ENCODE measurements at regions not wholly inside any gene's neighbourhood (a gene's known extent, or its start where the extent isn't known, plus 50 kb on each side); places are given as distances from the start of the nearest gene placed in this dataset.
"Not testable (repeated sequence)": the region's sequence is repeated elsewhere in the genome, so short reads cannot be mapped to it uniquely, and the experiment has no call there.

DNA sequence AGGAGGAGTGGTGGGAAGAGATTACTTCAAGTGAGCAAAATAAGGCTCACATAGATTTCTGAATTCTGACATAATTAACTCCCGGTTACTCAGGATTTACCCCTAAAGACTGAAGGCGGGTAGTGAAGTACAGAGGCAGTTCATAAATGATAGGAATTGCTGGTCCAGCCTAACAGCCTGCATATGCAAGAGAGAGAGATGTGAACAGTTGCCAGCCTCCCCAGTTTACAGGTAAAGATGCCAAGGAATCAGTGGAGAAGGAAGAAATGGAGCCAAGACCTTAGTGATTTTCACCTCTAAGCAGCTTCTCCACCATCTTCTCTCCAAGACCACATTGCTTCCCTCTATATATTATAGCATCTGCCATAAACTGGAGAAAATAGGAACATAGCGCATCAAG lies 91.8 kb upstream of the THUMPD2 start:
- Histone ChIP-seq H3K4me1 (peaks cover 3 to 20% (median 11%) of the 10 kb centered on the region in 3 donors), H3K36me3 (no peaks in the 10 kb centered on the region), H3K27me3 (no peaks in the 10 kb centered on the region), H3K4me3 (no peak overlapping the region), H3K9me3 (no peaks in the 10 kb centered on the region), H3K27ac (no peak overlapping the region)
- no peak for DNase-seq
- 48 to 61% methylated on average over 3 of the region's 3 CpGs for WGBS, 2 donors
- TF ChIP-seq POLR2A (IDR thresholded peaks at IDR 0.05), result no peak
- intact Hi-C loops (cut with DNase I), result no loop called here

DNA sequence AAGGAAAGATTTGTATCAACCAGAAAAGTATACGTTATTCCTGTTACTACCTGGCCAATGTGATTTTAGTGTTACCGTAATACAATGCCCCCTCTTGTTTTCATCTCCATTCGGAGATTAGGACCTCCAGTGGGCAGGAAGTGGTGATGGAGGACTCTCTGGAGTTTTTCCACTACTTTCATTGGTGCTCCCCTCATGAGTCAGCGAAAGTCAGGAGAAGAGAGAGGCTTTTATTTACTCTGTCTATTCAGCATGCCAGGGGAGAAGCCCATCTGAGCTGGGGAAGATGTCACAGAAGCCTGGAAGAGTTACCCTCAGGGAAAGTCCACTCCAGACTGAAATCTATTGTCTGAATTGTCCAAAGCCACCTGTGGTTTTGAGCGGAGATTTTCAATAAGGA lies 88.2 kb upstream of the THUMPD2 start:
- Histone ChIP-seq H3K4me3 (no peak overlapping the region), H3K27me3 (no peaks in the 10 kb centered on the region), H3K27ac (no peak overlapping the region), H3K9me3 (no peaks in the 10 kb centered on the region), H3K4me1 (peaks cover 0 to 7% (median 0%) of the 10 kb centered on the region in 3 donors), H3K36me3 (no peaks in the 10 kb centered on the region)
- DNase-seq, result no peak
- 76 to 90% methylated on average over 5 of the region's 5 CpGs for WGBS, 2 donors
- TF ChIP-seq, protein P1, sequence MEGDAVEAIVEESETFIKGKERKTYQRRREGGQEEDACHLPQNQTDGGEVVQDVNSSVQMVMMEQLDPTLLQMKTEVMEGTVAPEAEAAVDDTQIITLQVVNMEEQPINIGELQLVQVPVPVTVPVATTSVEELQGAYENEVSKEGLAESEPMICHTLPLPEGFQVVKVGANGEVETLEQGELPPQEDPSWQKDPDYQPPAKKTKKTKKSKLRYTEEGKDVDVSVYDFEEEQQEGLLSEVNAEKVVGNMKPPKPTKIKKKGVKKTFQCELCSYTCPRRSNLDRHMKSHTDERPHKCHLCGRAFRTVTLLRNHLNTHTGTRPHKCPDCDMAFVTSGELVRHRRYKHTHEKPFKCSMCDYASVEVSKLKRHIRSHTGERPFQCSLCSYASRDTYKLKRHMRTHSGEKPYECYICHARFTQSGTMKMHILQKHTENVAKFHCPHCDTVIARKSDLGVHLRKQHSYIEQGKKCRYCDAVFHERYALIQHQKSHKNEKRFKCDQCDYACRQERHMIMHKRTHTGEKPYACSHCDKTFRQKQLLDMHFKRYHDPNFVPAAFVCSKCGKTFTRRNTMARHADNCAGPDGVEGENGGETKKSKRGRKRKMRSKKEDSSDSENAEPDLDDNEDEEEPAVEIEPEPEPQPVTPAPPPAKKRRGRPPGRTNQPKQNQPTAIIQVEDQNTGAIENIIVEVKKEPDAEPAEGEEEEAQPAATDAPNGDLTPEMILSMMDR (IDR thresholded peaks at IDR 0.05), result no peak
- no peak for TF ChIP-seq POLR2A (IDR thresholded peaks at IDR 0.05)
- intact Hi-C loops (cut with DNase I), result no loop called here

DNA sequence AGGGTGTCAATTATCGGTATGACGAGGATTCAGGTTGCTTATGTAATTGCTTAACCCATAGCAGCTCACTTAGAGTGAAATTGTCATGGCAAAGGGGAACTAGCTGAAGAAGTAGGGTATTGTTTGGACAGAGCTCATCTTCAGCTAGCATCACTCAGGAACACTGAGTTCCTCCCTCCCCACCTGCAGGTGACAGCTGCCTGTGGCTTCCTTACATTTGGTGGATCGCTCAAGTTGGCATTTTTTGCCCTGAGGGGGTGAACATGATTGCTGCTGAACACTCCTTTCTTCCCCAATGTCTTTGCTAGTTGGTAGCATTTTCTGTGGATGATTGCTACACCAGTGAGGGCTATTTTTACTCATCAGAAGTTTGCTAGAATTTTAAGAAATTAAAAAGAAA lies 86.7 kb upstream of the THUMPD2 start:
- intact Hi-C loops (cut with DNase I), result no loop called here
- no peak for DNase-seq
- H3K27me3 ChIP-seq, result no peaks in the 10 kb centered on the region
- no peak for TF ChIP-seq POLR2A (IDR thresholded peaks at IDR 0.05)
- TF ChIP-seq, protein P1 (IDR thresholded peaks at IDR 0.05), result no peak
- no peaks in the 10 kb centered on the region for H3K36me3 ChIP-seq
- H3K4me3 ChIP-seq, result no peak overlapping the region
- 82 to 88% methylated on average over 2 to 3 of the region's 3 CpGs for WGBS, 2 donors
- H3K27ac ChIP-seq, result no peak overlapping the region
- H3K4me1 ChIP-seq, result peaks cover 0 to 1% (median 0%) of the 10 kb centered on the region in 3 donors
- no peaks in the 10 kb centered on the region for H3K9me3 ChIP-seq

DNA sequence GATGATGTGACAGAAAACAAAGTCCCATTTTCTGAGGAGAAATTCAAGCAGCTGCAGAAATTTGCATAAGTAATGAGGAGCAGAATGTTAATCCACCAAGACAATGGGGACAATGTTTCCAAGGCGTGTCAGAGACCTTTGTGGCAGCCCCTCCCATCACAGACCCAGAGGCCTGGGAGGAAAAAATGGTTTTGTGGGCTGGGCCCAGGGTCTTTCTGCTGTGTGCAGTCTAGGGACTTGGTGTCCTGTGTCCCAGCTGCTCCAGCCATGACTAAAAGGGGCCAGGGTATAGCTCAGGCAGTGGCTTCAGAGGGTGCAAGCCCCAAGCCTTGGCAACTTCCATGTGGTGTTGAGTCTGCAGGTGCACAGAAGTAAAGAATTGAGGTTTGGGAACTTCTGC lies 84.6 kb upstream of the THUMPD2 start:
- H3K4me1 ChIP-seq; H3K36me3 ChIP-seq; H3K27ac ChIP-seq; DNase-seq; H3K9me3 ChIP-seq; H3K4me3 ChIP-seq; H3K27me3 ChIP-seq; intact Hi-C loops (cut with DNase I): not testable (repeated sequence)
- 85 to 90% methylated on average over 1 of the region's 1 CpG for WGBS, 2 donors

DNA sequence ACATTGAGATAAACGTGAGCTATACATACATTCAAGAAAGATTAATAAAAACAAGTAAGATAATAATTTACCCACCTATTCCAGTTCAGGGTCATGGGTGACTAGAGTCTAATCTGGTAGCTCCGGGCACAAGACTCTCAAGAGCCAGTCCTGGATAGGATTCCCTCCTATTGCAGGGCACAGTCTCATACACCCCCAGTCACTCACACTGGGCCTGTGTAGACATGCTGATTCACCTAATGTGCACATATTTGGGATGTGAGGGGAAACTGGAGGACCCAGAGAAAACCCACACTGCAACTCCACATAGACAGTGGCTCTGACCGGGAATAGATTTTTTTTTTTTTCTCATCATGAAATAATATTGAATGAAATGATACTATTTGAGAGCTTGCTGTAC lies 81.5 kb upstream of the THUMPD2 start:
- WGBS, 2 donors, result 45 to 50% methylated on average over 3 of the region's 3 CpGs
- intact Hi-C loops (cut with DNase I), result no loop called here

DNA sequence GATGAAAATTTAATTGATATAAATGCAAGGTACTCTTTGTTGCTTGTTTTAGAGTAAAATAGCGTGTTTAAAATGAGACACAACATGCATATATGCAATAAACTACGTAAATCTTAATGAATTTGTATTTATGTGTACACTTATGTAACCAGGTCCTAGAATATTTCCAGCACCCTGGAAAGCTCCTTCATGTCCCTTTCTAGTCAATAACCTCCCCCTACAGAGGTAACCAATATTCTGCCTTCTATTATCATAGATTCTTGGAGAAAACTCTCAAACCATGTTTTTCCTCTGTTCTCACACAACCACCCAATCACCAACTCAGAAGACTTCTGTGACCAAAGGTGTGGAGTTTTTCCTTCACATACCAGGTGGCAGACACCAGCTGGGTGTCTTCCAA lies 79.6 kb upstream of the THUMPD2 start:
- 74 to 85% methylated on average over 2 of the region's 2 CpGs for WGBS, 2 donors
- Histone ChIP-seq H3K9me3 (no peaks in the 10 kb centered on the region), H3K4me3 (no peak overlapping the region), H3K36me3 (no peaks in the 10 kb centered on the region), H3K27ac (no peak overlapping the region), H3K4me1 (peaks cover 0 to 5% (median 0%) of the 10 kb centered on the region in 3 donors), H3K27me3 (no peaks in the 10 kb centered on the region)
- no peak for TF ChIP-seq POLR2A (IDR thresholded peaks at IDR 0.05)
- intact Hi-C loops (cut with DNase I), result no loop called here
- no peak for DNase-seq

More for the DNA sequence above, 81.5 kb upstream of the THUMPD2 start:
- H3K4me3 ChIP-seq, result no peak overlapping the region
- no peak for DNase-seq
- H3K36me3 ChIP-seq, result no peaks in the 10 kb centered on the region
- H3K9me3 ChIP-seq, result no peaks in the 10 kb centered on the region
- H3K27ac ChIP-seq, result no peak overlapping the region
- TF ChIP-seq, protein P1 (IDR thresholded peaks at IDR 0.05), result no peak
- no peak for TF ChIP-seq POLR2A (IDR thresholded peaks at IDR 0.05)
- H3K4me1 ChIP-seq, result peaks cover 0 to under 1% (median 0%) of the 10 kb centered on the region in 3 donors
- no peaks in the 10 kb centered on the region for H3K27me3 ChIP-seq

DNA sequence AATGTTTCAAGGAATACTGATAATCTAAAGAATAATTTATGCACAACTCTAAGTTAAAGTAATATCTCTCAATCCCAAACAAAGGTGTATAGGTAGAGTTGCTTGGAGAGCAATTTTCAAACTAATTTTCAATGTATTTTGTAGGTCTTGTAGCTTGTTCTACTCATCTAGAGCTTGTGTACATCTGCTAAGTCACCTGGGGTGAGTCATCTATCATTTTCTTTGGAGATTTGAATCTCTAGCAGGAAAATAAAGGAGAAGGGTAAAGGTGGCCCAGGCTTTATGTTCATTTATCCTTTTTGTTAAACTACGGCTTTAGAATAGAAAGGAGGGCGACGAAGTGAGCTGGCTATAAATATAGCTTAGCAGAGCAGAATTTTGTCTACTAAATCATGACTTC lies 76.8 kb upstream of the THUMPD2 start:
- WGBS, 2 donors, result 37 to 51% methylated on average over 3 of the region's 3 CpGs

More for the DNA sequence above, 76.8 kb upstream of the THUMPD2 start:
- intact Hi-C loops (cut with DNase I), result no loop called here
- H3K27ac ChIP-seq, result no peak overlapping the region
- H3K9me3 ChIP-seq, result no peaks in the 10 kb centered on the region
- H3K4me1 ChIP-seq, result peaks cover 7 to 17% (median 9%) of the 10 kb centered on the region in 3 donors
- no peak for DNase-seq
- no peaks in the 10 kb centered on the region for H3K27me3 ChIP-seq
- TF ChIP-seq, protein P1 (IDR thresholded peaks at IDR 0.05), result no peak
- TF ChIP-seq POLR2A (IDR thresholded peaks at IDR 0.05), result no peak
- no peak overlapping the region for H3K4me3 ChIP-seq
- no peaks in the 10 kb centered on the region for H3K36me3 ChIP-seq
